Osteoblast (primary cell): ENCODE measurements at regions not wholly inside any gene's neighbourhood (a gene's known extent, or its start where the extent isn't known, plus 50 kb on each side); places are given as distances from the start of the nearest gene placed in this dataset.

Source experiments
- DNase-seq: peaks from one replicate; pipeline ENCODE4 v3.0.0; 2011; ENCODE audit warnings: low spot score, mixed read lengths; ENCODE audit not compliant: insufficient read length; ENCODE audit errors: missing footprints
- H2AFZ ChIP-seq: 2 replicates; pipeline ENCODE4 v1.6.0; 2011; ENCODE audit warnings: mild to moderate bottlenecking, low read length
- H3K27ac ChIP-seq: 2 replicates; pipeline ENCODE4 v1.5.1; 2011; ENCODE audit warnings: mild to moderate bottlenecking, low read depth, low read length, moderate library complexity
- H3K27me3 ChIP-seq: 2 replicates; pipeline ENCODE4 v1.6.0; 2012; ENCODE audit warnings: mild to moderate bottlenecking, control low read depth, inconsistent platforms, low read length, moderate library complexity; ENCODE audit not compliant: insufficient read depth
- H3K36me3 ChIP-seq: 2 replicates; pipeline ENCODE4 v1.5.1; 2011; ENCODE audit warnings: mild to moderate bottlenecking, low read length, control low read depth, moderate library complexity; ENCODE audit not compliant: insufficient read depth
- H3K4me1 ChIP-seq: 2 replicates; pipeline ENCODE4 v1.5.1; 2011; ENCODE audit warnings: mild to moderate bottlenecking, low read length, control low read depth, moderate library complexity; ENCODE audit not compliant: insufficient read depth
- H3K4me2 ChIP-seq: 2 replicates; pipeline ENCODE4 v1.6.0; 2011; ENCODE audit warnings: mild to moderate bottlenecking, low read length; ENCODE audit not compliant: insufficient read depth
- H3K4me3 ChIP-seq: fragments of 200-600 bp; sonication (generic); 3 replicates; pipeline ENCODE4 v1.5.1; 2012; ENCODE audit warnings: mild to moderate bottlenecking, low read length, inconsistent platforms; ENCODE audit not compliant: insufficient read depth
- H3K79me2 ChIP-seq: 2 replicates; pipeline ENCODE4 v1.6.0; 2012; ENCODE audit warnings: mild to moderate bottlenecking, low read length, control low read depth, inconsistent platforms; ENCODE audit not compliant: insufficient read depth
- H3K9me3 ChIP-seq: 2 replicates; pipeline ENCODE4 v1.5.1; 2011; ENCODE audit warnings: low read depth, low read length, control low read depth
- H4K20me1 ChIP-seq: 2 replicates; pipeline ENCODE4 v1.6.0; 2012; ENCODE audit warnings: mild to moderate bottlenecking, low read length, control low read depth; ENCODE audit not compliant: insufficient read depth
- CTCF ChIP-seq: IDR thresholded peaks from 2 replicates; pipeline ENCODE4 v1.5.1; 2011; ENCODE audit warnings: mild to moderate bottlenecking, low read depth, low read length, moderate library complexity; ENCODE audit errors: extremely low read depth

- Histone ChIP-seq H3K36me3 (peaks cover 22% of the 10 kb centered on the region), H3K27ac (no peak overlapping the region), H3K79me2 (peaks cover 62% of the 10 kb centered on the region), H3K4me3 (no peak overlapping the region), H3K4me1 (peaks cover 48% of the 10 kb centered on the region), H3K27me3 (no peaks in the 10 kb centered on the region), H2AFZ (no peak overlapping the region), H4K20me1 (peaks cover 18% of the 10 kb centered on the region), H3K4me2 (no peak overlapping the region), H3K9me3 (no peaks in the 10 kb centered on the region)
- no peak for DNase-seq
- no peak for TF ChIP-seq CTCF
Measured at GRCh38 chr1:201606623-201607022, 67.7 kb downstream of the NAV1 start.

DNA sequence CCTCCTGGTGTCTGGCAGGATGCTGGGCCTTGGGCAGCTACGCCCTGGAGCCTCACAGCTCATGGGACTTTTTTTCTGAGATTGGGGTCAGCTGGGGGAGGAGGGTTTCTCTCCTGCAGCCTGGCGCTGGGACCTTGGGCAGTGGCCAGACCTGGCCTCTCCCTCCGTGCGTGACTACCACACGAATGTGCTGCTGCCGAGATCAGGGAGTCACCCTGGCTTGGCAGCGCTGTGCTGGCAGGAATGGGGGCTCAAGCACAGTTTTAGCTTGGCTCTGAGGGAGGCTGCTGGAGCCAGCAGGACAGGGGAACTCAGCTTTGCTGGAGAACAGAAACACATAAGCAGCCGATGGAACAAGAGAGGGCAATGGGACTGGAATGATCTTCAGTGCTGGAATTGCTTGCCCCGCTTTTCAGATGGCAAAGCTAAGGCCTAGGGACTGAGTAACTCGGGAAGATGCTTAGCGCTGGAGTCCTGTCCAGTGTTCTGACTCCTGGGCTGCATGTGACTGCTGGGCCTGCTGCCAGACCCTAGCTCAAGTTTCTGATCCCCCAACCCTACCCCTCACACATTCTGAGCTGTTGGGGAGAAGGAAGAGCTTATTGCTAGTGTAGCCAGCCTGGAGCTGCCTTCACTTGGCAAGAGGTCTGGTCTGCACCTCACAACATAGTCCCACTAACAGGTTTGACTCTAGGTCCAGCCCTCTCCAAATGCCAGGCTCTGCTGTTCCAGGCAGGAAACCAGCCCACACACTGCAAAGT is 69.9 kb downstream of the NAV1 start:
- H3K27ac ChIP-seq = peak overlapping the region; percentile 47
- peaks cover 27% of the 10 kb centered on the region for H4K20me1 ChIP-seq
- no peaks in the 10 kb centered on the region for H3K9me3 ChIP-seq
- no peak for DNase-seq
- TF ChIP-seq CTCF = no peak
- H2AFZ ChIP-seq = no peak overlapping the region
- peaks cover 27% of the 10 kb centered on the region for H3K4me1 ChIP-seq
- peaks cover 22% of the 10 kb centered on the region for H3K36me3 ChIP-seq
- H3K79me2 ChIP-seq = peaks cover 76% of the 10 kb centered on the region
- no peaks in the 10 kb centered on the region for H3K27me3 ChIP-seq
- H3K4me2 ChIP-seq = no peak overlapping the region
- H3K4me3 ChIP-seq = no peak overlapping the region

GRCh38 chr1:201609661-201610318 is 70.9 kb downstream of the NAV1 start:
- H3K27ac ChIP-seq = no peak overlapping the region
- no peak for DNase-seq
- no peaks in the 10 kb centered on the region for H3K27me3 ChIP-seq
- H3K9me3 ChIP-seq = no peaks in the 10 kb centered on the region
- peaks cover 22% of the 10 kb centered on the region for H3K36me3 ChIP-seq
- H3K4me2 ChIP-seq = no peak overlapping the region
- peaks cover 86% of the 10 kb centered on the region for H3K79me2 ChIP-seq
- no peak overlapping the region for H2AFZ ChIP-seq
- H3K4me1 ChIP-seq = peaks cover 21% of the 10 kb centered on the region
- no peak overlapping the region for H3K4me3 ChIP-seq
- TF ChIP-seq CTCF = no peak
- H4K20me1 ChIP-seq = peaks cover 35% of the 10 kb centered on the region

- no peak for TF ChIP-seq CTCF
- no peaks in the 10 kb centered on the region for H3K9me3 ChIP-seq
- H4K20me1 ChIP-seq = peaks cover 44% of the 10 kb centered on the region
- H3K27ac ChIP-seq = no peak overlapping the region
- no peak overlapping the region for H2AFZ ChIP-seq
- H3K27me3 ChIP-seq = no peaks in the 10 kb centered on the region
- H3K79me2 ChIP-seq = peaks cover 85% of the 10 kb centered on the region
- no peak for DNase-seq
- no peak overlapping the region for H3K4me2 ChIP-seq
- H3K4me1 ChIP-seq = peaks cover 11% of the 10 kb centered on the region
- H3K36me3 ChIP-seq = peaks cover 25% of the 10 kb centered on the region
- no peak overlapping the region for H3K4me3 ChIP-seq
Measured at GRCh38 chr1:201610858-201611257, 71.9 kb downstream of the NAV1 start.
